Sigmoid colon (tissue), 6 donors: ENCODE measurements at regions not wholly inside any gene's neighbourhood (a gene's known extent, or its start where the extent isn't known, plus 50 kb on each side); places are given as distances from the start of the nearest gene placed in this dataset.

Experiments used
- DNase-seq: peaks from one replicate; pipeline ENCODE4 v3.0.0-alpha.2; 2019
- H3K27ac ChIP-seq, 4 donors: fragments of 200-600 bp; sonication (generic); one replicate each; pipeline ENCODE4 v1.5.1; 2016 to 2019; ENCODE audit warnings: mild to moderate bottlenecking in 1 of 4
- H3K27me3 ChIP-seq, 3 donors: fragments of 200-600 bp; sonication (generic); one replicate each; pipeline ENCODE4 v1.5.1; 2019; ENCODE audit warnings: mild to moderate bottlenecking in 1 of 3
- H3K36me3 ChIP-seq, 4 donors: fragments of 200-600 bp; sonication (generic); one replicate each; pipeline ENCODE4 v1.5.1; 2016 to 2019
- H3K4me1 ChIP-seq, 4 donors: fragments of 200-600 bp; sonication (generic); one replicate each; pipeline ENCODE4 v1.5.1; 2017 to 2019
- H3K4me3 ChIP-seq, 4 donors: fragments of 200-600 bp; sonication (generic); one replicate each; pipeline ENCODE4 v1.5.1; 2017 to 2019; ENCODE audit warnings: mild to moderate bottlenecking in 2 of 4, moderate library complexity in 1 of 4
- H3K9me3 ChIP-seq, 4 donors: fragments of 200-600 bp in 3 of 4; sonication (generic) in 3 of 4; one replicate each; pipeline versions ENCODE4 v1.5.1 to v1.6.1; 2013 to 2019
- EP300 ChIP-seq, 4 donors: sonication (generic); formaldehyde crosslinking; IDR thresholded peaks; one replicate each; pipeline ENCODE4 v1.6.1; 2017; ENCODE audit warnings: antibody characterized with exemption in 4 of 4
- POLR2A ChIP-seq, 2 donors: fragments of 450-650 bp; IDR thresholded peaks; one replicate each; pipeline ENCODE4 v1.6.1; 2016; ENCODE audit warnings: antibody characterized with exemption in 2 of 2, mild to moderate bottlenecking in 2 of 2, moderate library complexity in 2 of 2
- POLR2AphosphoS5 ChIP-seq, 4 donors: sonication (generic); formaldehyde crosslinking; IDR thresholded peaks; one replicate each; pipeline ENCODE4 v1.6.1; 2017; ENCODE audit warnings: antibody characterized with exemption in 4 of 4
- WGBS, 2 donors: extraction: QIAGEN DNeasy Blood & Tissue Kit; methylation state at CpG; one replicate each; pipeline ENCODE4 v1.1.7; 2013; 5-methylcytosine and 5-hydroxymethylcytosine counted together
- intact Hi-C: fragments of 100-400 bp; cut with DNase I; formaldehyde crosslinking; loops from one replicate; pipeline ENCODE4 v1.15.1; 2023
- TF ChIP-seq, protein P1 (sequence below), 4 experiments: fragments of 450-650 bp in 3 of 4; fragments of 200-600 bp in 1 of 4; IDR thresholded peaks; one replicate each; pipeline ENCODE4 v1.5.1; 2016 to 2019; ENCODE audit warnings: antibody characterized with exemption in 4 of 4, mild to moderate bottlenecking in 3 of 4, moderate library complexity in 2 of 4
- donor health status: healthy with polysubstance abuse.
- donor health status: healthy.

DNA sequence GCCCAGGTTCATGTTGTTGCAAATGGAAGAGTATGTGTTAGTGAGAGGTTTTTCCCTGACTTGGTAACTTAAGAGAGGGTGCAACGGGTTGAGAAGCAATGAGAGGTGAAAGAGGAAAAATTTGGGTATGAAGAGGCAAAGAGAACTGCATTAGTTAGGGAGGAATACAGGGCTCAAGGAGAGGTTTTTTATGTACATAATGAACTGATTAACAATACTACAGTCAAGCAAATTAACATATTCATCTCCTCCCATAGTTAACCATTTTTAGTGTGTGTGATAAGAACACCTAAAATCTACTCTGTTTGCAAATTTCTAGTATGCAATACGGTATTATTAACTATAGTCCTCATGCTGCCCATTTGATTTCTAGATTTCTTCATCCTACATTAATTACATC is 79.5 kb upstream of the HTR1E start:
- WGBS, 2 donors, result 67 to 79% methylated on average over 2 of the region's 2 CpGs
- H3K9me3 ChIP-seq, result no peaks in the 10 kb centered on the region
- intact Hi-C loops, result loop anchor here (10.0 kb wide), 1 partner anchor 933 kb away; no protein-coding TSS in a partner anchor
- H3K27ac ChIP-seq, result no peak overlapping the region
- H3K27me3 ChIP-seq, result no peaks in the 10 kb centered on the region
- no peak overlapping the region for H3K4me3 ChIP-seq
- no peak for DNase-seq
- H3K36me3 ChIP-seq, result no peaks in the 10 kb centered on the region
- no peak for TF ChIP-seq POLR2A (IDR thresholded peaks at IDR 0.05)
- no peak for TF ChIP-seq POLR2AphosphoS5 (IDR thresholded peaks at IDR 0.05)
- H3K4me1 ChIP-seq, result no peaks in the 10 kb centered on the region

DNA sequence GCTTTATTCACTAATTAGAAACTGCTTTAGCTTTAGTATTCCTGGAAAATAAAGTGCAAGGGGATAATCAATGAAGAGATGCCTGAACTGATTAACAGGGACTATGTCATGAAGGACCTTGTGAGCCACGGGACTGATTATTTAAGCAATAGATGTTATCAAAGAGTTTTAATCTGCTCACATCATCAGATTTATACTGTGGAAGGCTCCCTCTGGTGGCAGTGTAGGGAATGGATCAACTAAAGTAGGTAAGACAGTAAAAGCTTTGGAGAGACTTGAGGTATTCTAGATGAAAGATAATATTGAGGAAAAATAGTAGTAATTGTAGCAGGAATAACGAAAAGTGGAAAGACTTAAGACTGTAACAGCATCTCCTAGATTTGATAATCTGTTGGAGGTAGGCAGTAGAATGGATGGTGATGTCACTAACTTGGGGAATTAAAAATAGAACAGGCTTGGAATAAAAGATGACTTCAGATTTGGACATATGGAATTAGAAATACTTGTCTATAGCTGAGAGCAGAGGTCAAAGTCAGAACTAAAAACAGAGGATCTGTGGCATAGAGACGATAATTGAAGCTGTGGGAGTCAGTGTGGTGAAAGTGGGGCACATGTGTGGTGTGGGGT is 80.3 kb upstream of the HTR1E start:
- Histone ChIP-seq H3K4me3 (no peak overlapping the region), H3K27ac (no peak overlapping the region), H3K4me1 (no peaks in the 10 kb centered on the region), H3K9me3 (no peaks in the 10 kb centered on the region), H3K27me3 (no peaks in the 10 kb centered on the region), H3K36me3 (no peaks in the 10 kb centered on the region)
- TF ChIP-seq, protein P1, sequence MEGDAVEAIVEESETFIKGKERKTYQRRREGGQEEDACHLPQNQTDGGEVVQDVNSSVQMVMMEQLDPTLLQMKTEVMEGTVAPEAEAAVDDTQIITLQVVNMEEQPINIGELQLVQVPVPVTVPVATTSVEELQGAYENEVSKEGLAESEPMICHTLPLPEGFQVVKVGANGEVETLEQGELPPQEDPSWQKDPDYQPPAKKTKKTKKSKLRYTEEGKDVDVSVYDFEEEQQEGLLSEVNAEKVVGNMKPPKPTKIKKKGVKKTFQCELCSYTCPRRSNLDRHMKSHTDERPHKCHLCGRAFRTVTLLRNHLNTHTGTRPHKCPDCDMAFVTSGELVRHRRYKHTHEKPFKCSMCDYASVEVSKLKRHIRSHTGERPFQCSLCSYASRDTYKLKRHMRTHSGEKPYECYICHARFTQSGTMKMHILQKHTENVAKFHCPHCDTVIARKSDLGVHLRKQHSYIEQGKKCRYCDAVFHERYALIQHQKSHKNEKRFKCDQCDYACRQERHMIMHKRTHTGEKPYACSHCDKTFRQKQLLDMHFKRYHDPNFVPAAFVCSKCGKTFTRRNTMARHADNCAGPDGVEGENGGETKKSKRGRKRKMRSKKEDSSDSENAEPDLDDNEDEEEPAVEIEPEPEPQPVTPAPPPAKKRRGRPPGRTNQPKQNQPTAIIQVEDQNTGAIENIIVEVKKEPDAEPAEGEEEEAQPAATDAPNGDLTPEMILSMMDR (IDR thresholded peaks at IDR 0.05), result peak in 3 of 4 experiments; percentile 29 to 62 (median 59)
- no peak for TF ChIP-seq POLR2A (IDR thresholded peaks at IDR 0.05)
- intact Hi-C loops, result loop anchor here (10.0 kb wide), 1 partner anchor 932 kb away; no protein-coding TSS in a partner anchor
- WGBS, 2 donors, result 24 to 26% methylated on average over 3 of the region's 3 CpGs
- DNase-seq, result no peak

DNA sequence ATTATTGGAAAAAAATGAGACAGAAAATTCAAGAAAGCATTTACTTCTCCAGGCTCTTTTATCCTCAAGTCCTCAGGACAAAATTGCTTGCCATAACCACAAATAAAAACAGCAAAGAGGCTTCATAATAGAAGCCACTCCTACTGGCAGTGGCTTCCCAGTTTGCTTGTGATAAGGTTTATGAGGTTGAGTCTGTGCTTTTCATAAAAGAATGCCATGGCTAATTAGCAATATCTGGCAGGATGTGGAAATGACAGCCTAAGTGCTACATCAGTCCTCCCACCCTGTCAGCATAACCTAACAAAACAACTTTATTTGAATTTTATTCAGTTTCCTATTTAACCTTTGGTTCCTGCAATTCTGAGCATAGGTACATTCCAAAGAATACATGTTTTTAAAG is 80.9 kb upstream of the HTR1E start:
- no peaks in the 10 kb centered on the region for H3K27me3 ChIP-seq
- H3K27ac ChIP-seq, result no peak overlapping the region
- no peaks in the 10 kb centered on the region for H3K4me1 ChIP-seq
- intact Hi-C loops, result loop anchor here (10.0 kb wide), 1 partner anchor 932 kb away; no protein-coding TSS in a partner anchor
- H3K4me3 ChIP-seq, result no peak overlapping the region
- TF ChIP-seq POLR2AphosphoS5 (IDR thresholded peaks at IDR 0.05) (no peak), EP300 (IDR thresholded peaks at IDR 0.05) (no peak), POLR2A (IDR thresholded peaks at IDR 0.05) (no peak)
- TF ChIP-seq, protein P1 (IDR thresholded peaks at IDR 0.05), result no peak
- DNase-seq, result no peak
- H3K36me3 ChIP-seq, result no peaks in the 10 kb centered on the region
- no peaks in the 10 kb centered on the region for H3K9me3 ChIP-seq

DNA sequence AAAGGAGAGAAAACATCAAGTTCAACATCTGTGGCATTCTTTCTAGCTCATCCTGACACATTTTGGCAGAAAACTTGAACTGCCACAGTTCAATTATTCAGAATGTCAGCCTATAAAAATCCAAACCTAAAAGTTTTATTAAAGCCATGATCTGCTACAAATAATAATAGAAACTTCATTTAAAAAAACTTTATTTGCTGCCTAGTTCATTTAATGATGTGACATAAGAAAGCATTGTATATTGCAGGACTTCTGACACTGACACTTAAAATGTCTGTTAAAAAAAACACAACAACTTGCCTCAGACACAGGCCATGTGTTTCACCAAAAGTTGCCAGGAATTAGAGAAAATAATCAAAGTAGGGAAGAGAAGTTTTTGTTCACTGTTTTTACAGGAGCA is 88.3 kb upstream of the HTR1E start:
- Histone ChIP-seq H3K27ac (no peak overlapping the region), H3K27me3 (no peaks in the 10 kb centered on the region), H3K4me3 (no peak overlapping the region), H3K4me1 (no peaks in the 10 kb centered on the region), H3K9me3 (no peaks in the 10 kb centered on the region), H3K36me3 (no peaks in the 10 kb centered on the region)
- no peak for DNase-seq
- intact Hi-C loops, result no loop called here
- TF ChIP-seq POLR2A (IDR thresholded peaks at IDR 0.05), result no peak
- no peak for TF ChIP-seq POLR2AphosphoS5 (IDR thresholded peaks at IDR 0.05)
- TF ChIP-seq, protein P1 (IDR thresholded peaks at IDR 0.05), result no peak
- TF ChIP-seq EP300 (IDR thresholded peaks at IDR 0.05), result no peak

DNA sequence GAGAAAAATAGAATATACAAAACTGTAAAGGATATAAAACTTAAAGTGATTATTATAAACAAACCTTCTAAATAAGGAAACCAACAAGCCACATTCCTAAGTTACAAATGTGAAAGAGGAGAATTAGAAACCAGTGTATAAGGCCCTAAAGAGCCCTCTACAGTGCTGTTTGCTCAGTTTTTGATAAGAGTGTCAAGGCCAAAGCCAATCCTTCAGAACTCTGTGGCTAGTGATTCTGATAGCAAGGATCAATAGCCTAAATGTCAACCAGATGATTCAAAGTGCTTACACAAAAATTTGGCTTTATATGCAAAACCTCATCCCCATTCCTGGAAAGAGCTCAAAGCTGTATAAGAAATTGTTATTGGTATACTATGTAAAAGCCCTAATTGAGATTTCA is 104.6 kb upstream of the HTR1E start:
- Histone ChIP-seq H3K9me3 (no peaks in the 10 kb centered on the region), H3K27me3 (no peaks in the 10 kb centered on the region), H3K4me3 (no peak overlapping the region), H3K4me1 (no peaks in the 10 kb centered on the region), H3K27ac (no peak overlapping the region), H3K36me3 (no peaks in the 10 kb centered on the region)
- no peak for TF ChIP-seq POLR2AphosphoS5 (IDR thresholded peaks at IDR 0.05)
- no peak for TF ChIP-seq EP300 (IDR thresholded peaks at IDR 0.05)
- no peak for TF ChIP-seq POLR2A (IDR thresholded peaks at IDR 0.05)
- TF ChIP-seq, protein P1 (IDR thresholded peaks at IDR 0.05), result no peak
- intact Hi-C loops, result no loop called here
- no peak for DNase-seq
